OCI-LY3 (cell line): ENCODE measurements at regions not wholly inside any gene's neighbourhood (a gene's known extent, or its start where the extent isn't known, plus 50 kb on each side); places are given as distances from the start of the nearest gene placed in this dataset.

Experiments used
- H2AFZ ChIP-seq: fragments of 200-600, 300-600 bp; shearing (Covaris generic); 2 replicates; pipeline ENCODE4 v1.6.0; 2014; ENCODE audit warnings: antibody characterized with exemption, low read depth, low read length
- H3K27ac ChIP-seq: fragments of 200-600, 300-600 bp; sonication (generic); 2 replicates; pipeline ENCODE4 v1.5.1; 2014; ENCODE audit warnings: mild to moderate bottlenecking, low read length, moderate library complexity, mixed read lengths
- H3K27me3 ChIP-seq: fragments of 200-600, 300-600 bp; sonication (generic); 2 replicates; pipeline ENCODE4 v1.6.1; 2014; ENCODE audit warnings: low read depth, low read length, mixed read lengths
- H3K36me3 ChIP-seq: fragments of 200-600, 300-600 bp; sonication (generic); replicated peaks from 2 replicates; pipeline ENCODE3; 2014; ENCODE audit warnings: low read depth, low read length, mixed read lengths
- H3K4me1 ChIP-seq: fragments of 300-600, 200-600 bp; sonication (generic); 2 replicates; pipeline ENCODE4 v1.6.1; 2014; ENCODE audit warnings: low read length, mixed read lengths
- H3K4me2 ChIP-seq: fragments of 200-600, 300-600 bp; sonication (generic); 2 replicates; pipeline ENCODE4 v1.6.1; 2014; ENCODE audit warnings: low read length, mixed read lengths
- H3K4me3 ChIP-seq: fragments of 300-600, 200-600 bp; sonication (generic); 2 replicates; pipeline ENCODE4 v1.5.1; 2014; ENCODE audit warnings: antibody characterized with exemption, mild to moderate bottlenecking, low read length, moderate library complexity
- H3K79me2 ChIP-seq: fragments of 300-600, 200-600 bp; shearing (Covaris generic); 2 replicates; pipeline ENCODE4 v1.6.1; 2014; ENCODE audit warnings: mild to moderate bottlenecking, low read length, mixed read lengths
- H3K9ac ChIP-seq: fragments of 300-600, 200-600 bp; shearing (Covaris generic); 2 replicates; pipeline ENCODE4 v1.6.0; 2014; ENCODE audit warnings: mild to moderate bottlenecking, low read length, moderate library complexity
- H3K9me3 ChIP-seq: fragments of 200-600, 300-600 bp; shearing (Covaris generic); 2 replicates; pipeline ENCODE4 v1.6.1; 2014; ENCODE audit warnings: low read length, mixed read lengths; ENCODE audit not compliant: insufficient read depth
- H4K20me1 ChIP-seq: fragments of 200-600, 300-600 bp; sonication (generic); 2 replicates; pipeline ENCODE4 v1.6.1; 2016; ENCODE audit warnings: low read length, mixed read lengths; ENCODE audit not compliant: insufficient read depth
- CTCF ChIP-seq: fragments of 200-600, 300-600 bp; sonication (generic); IDR thresholded peaks from 2 replicates; pipeline ENCODE4 v1.5.1; 2014; ENCODE audit warnings: antibody characterized with exemption, low read length, low read depth
- EZH2phosphoT487 ChIP-seq: fragments of 200-600 bp; shearing (Covaris generic); IDR thresholded peaks from 2 replicates; pipeline ENCODE4 v1.6.1; 2018; ENCODE audit warnings: antibody characterized with exemption, mixed run types, low read depth

DNA sequence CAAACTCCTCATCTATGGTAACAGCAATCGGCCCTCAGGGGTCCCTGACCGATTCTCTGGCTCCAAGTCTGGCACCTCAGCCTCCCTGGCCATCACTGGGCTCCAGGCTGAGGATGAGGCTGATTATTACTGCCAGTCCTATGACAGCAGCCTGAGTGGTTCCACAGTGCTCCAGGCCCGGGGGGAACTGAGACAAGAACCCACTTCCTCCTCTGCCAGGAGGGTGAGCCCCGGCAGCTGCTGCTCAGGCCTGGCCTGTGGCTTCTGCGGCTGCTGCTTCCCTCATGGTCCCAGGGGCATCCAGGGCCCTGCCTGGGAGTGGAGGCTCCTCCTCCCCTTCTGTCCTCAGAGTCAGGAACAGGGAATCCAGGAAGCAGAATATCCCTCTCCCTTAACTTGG lies 98.4 kb downstream of the ZNF280B start:
- 0 out of 2 replicates have a peak overlapping the region, but pooled peaks have one; percentile 32 for H3K9ac ChIP-seq
- H3K79me2 ChIP-seq = no peaks in the 10 kb centered on the region
- H3K4me2 ChIP-seq = peak overlapping the region; percentile 75
- H3K27me3 ChIP-seq = peaks cover 57% of the 10 kb centered on the region
- no peaks in the 10 kb centered on the region for H4K20me1 ChIP-seq
- peaks cover 37% of the 10 kb centered on the region for H3K4me1 ChIP-seq
- no peaks in the 10 kb centered on the region for H3K36me3 ChIP-seq
- peak overlapping the region; percentile 55; the same call in 1 of the 2 replicates for H3K4me3 ChIP-seq
- H3K9me3 ChIP-seq = no peaks in the 10 kb centered on the region
- H2AFZ ChIP-seq = no peak overlapping the region
- TF ChIP-seq CTCF = no peak
- no peak overlapping the region for H3K27ac ChIP-seq

DNA sequence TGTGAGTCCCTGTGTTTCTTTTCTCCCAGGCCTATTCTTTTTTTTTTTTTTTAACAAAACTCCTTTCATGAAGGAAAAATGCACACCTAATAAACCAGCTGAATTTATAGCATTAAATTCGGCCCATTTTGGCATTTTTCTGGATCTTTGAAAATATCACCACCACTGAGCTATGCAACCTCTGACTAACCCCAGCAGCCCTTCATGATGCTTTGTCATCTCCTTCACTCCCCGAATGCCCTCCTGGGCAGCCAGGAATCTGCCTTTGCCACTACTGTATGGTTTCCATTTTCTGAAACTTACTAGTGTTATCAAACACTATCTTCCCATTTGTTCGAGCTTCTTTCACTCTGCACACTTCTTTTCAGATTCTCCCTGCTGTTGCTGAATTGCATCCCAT lies 97.9 kb downstream of the ZNF280B start:
- Histone ChIP-seq H3K79me2 (no peaks in the 10 kb centered on the region), H3K4me3 (no peak overlapping the region), H3K9me3 (no peaks in the 10 kb centered on the region), H2AFZ (no peak overlapping the region), H3K27me3 (peaks cover 62% of the 10 kb centered on the region), H3K4me2 (peak overlapping the region; percentile 75), H3K36me3 (no peaks in the 10 kb centered on the region), H3K4me1 (peaks cover 32% of the 10 kb centered on the region), H4K20me1 (no peaks in the 10 kb centered on the region), H3K27ac (no peak overlapping the region), H3K9ac (no peak overlapping the region)
- TF ChIP-seq CTCF (no peak), EZH2phosphoT487 (no peak)

GRCh38 chr22:22414266-22414665 lies 94.3 kb downstream of the ZNF280B start:
- Histone ChIP-seq H4K20me1 (no peaks in the 10 kb centered on the region), H3K9me3 (no peaks in the 10 kb centered on the region), H3K36me3 (no peaks in the 10 kb centered on the region), H3K4me2 (no peak overlapping the region), H2AFZ (no peak overlapping the region), H3K79me2 (no peaks in the 10 kb centered on the region), H3K27ac (no peak overlapping the region), H3K9ac (no peak overlapping the region), H3K27me3 (peaks cover 55% of the 10 kb centered on the region), H3K4me1 (peaks cover 16% of the 10 kb centered on the region), H3K4me3 (no peak overlapping the region)
- TF ChIP-seq CTCF (no peak), EZH2phosphoT487 (no peak)

- Histone ChIP-seq H2AFZ (no peak overlapping the region), H3K27ac (no peak overlapping the region), H3K36me3 (no peaks in the 10 kb centered on the region), H3K79me2 (no peaks in the 10 kb centered on the region), H3K27me3 (peaks cover 68% of the 10 kb centered on the region), H3K9ac (no peak overlapping the region), H3K4me2 (no peak overlapping the region), H3K9me3 (no peaks in the 10 kb centered on the region), H3K4me1 (peaks cover 19% of the 10 kb centered on the region), H3K4me3 (no peak overlapping the region), H4K20me1 (no peaks in the 10 kb centered on the region)
- no peak for TF ChIP-seq CTCF
- no peak for TF ChIP-seq EZH2phosphoT487
Observed at GRCh38 chr22:22417495-22418162, 90.9 kb downstream of the ZNF280B start.
